ENCODE measurements at regions not wholly inside any gene's neighbourhood (a gene's known extent, or its start where the extent isn't known, plus 50 kb on each side); places are given as distances from the start of the nearest gene placed in this dataset.

DNA sequence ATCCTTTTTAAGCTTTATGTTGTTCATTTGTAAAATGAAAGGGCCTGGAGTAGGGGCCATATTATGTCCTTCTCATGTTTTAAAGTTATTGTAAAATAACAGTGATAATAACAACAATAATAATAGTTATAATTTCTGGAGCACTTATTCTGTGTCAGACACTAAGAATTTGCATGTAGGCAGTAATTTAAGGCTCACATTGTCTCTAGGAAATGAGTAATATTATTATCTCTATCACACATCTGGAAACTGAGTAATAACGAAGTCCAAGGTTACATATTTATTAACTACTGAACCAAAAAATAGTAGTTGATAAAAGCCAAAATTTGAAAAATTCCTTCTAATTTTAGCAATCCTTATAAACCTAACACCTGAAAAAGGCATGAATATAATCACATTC, 520.7 kb upstream of the PABPC4L start:
- TF ChIP-seq, protein P1, sequence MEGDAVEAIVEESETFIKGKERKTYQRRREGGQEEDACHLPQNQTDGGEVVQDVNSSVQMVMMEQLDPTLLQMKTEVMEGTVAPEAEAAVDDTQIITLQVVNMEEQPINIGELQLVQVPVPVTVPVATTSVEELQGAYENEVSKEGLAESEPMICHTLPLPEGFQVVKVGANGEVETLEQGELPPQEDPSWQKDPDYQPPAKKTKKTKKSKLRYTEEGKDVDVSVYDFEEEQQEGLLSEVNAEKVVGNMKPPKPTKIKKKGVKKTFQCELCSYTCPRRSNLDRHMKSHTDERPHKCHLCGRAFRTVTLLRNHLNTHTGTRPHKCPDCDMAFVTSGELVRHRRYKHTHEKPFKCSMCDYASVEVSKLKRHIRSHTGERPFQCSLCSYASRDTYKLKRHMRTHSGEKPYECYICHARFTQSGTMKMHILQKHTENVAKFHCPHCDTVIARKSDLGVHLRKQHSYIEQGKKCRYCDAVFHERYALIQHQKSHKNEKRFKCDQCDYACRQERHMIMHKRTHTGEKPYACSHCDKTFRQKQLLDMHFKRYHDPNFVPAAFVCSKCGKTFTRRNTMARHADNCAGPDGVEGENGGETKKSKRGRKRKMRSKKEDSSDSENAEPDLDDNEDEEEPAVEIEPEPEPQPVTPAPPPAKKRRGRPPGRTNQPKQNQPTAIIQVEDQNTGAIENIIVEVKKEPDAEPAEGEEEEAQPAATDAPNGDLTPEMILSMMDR (IDR thresholded peaks at IDR 0.05; ENCODE audit: poor library complexity): no peak
- TF ChIP-seq EZH2phosphoT487 (IDR thresholded peaks at IDR 0.05; ENCODE audit: low read depth, severe bottlenecking, unreplicated experiment): no peak
- TF ChIP-seq EZH2 (IDR thresholded peaks at IDR 0.05; ENCODE audit: borderline replicate concordance): no peak
